GM19193 (cell line): ENCODE measurements at regions not wholly inside any gene's neighbourhood (a gene's known extent, or its start where the extent isn't known, plus 50 kb on each side); places are given as distances from the start of the nearest gene placed in this dataset.

Experiments used
- POLR2A ChIP-seq: IDR thresholded peaks from 4 replicates; pipeline ENCODE4 v1.6.1; 2011; ENCODE audit not compliant: insufficient read depth, insufficient read length; ENCODE audit errors: extremely low read depth

DNA sequence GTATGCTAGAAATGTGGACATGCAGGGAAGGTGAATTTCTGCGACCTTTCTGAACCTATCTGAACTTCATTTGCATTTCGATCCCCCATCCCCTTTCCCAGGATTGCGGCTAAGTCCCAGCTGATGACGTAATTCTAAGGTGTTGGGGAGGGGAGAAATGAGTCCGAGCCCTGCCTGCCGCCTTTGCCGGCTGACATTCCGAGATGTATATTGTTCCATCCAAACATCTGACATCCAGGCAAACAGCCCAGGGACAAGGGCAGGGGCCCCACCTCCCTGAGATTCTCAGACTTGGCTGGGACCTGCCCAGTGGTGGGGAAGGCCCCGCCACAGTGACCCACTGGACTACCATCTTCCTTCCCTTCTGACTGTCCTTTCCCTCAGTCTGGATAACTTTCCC is 494.6 kb downstream of the ENC1 start:
- no peak for TF ChIP-seq POLR2A

GRCh38 chr5:74143721-74144330 is 496.7 kb downstream of the ENC1 start:
- no peak for TF ChIP-seq POLR2A

DNA sequence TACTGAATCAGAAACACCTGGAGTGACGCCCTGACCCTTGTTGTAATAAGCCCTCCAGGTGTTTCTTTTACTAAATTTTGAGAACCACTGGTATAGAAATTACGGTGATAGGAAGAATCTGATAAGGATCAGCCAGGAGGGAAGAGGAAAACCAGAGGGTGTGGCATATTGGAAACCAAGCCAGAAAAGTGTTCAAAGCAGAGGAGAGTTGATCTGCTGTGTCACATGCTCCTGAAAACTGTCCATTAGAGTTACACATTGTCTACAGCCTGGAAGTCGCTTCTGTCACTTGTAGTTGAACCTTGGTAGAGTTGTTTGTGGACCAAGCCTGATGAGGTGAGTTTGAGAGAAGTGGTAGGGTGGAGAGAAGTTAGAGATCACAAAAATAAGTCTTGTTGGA is 497.4 kb downstream of the ENC1 start:
- TF ChIP-seq POLR2A, result no peak

- no peak for TF ChIP-seq POLR2A
Measured at GRCh38 chr5:74141053-74141452, 499.5 kb downstream of the ENC1 start.

- no peak for TF ChIP-seq POLR2A
Measured at GRCh38 chr5:74140409-74140808, 500.1 kb downstream of the ENC1 start.

GRCh38 chr5:74139589-74139988 is 500.9 kb downstream of the ENC1 start:
- TF ChIP-seq POLR2A, result no peak

DNA sequence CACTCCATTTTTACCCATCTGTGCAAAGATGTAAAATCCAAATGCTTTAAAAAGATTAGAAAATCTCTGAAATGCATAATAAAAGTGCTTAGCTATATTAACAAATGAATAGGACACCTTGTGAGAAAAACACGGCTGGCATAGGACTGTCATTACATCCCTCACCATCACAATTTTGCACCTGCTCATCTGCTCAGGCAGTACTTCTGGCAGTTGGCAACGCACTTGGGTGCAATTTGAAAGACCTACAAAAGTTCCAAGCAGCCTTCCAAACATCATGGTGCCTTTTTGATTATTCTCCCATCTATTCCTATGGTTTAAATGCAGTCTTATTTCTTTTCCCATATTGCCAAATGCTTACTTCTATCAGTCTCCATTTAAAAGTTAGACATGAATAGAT is 501.8 kb downstream of the ENC1 start:
- no peak for TF ChIP-seq POLR2A

DNA sequence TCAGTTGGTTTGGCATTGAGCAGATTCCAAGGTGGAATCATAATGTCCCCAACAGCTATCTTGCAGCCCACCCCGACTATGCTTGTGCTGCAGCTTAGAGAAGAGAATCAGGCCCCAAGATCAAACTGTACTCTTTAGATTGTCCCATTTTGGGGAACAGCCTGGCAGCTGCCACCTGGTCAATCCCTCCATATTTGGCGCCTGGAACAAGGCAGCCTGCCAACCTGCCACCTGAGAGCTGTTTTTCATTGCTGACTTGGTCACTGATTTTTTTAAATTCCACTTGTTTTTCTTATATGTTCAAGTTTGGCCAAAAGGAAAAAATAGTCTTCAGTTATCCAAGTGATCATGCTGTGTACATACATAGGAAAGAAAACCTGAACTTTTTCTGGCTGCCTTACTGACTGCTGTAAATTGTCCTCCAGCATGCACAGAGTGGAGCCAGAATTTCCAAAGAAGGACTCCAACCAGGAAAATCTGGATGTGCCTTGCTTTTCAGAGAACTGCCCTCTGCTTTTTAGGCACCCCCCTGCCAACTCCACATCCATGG is 504.2 kb downstream of the ENC1 start:
- no peak for TF ChIP-seq POLR2A

DNA sequence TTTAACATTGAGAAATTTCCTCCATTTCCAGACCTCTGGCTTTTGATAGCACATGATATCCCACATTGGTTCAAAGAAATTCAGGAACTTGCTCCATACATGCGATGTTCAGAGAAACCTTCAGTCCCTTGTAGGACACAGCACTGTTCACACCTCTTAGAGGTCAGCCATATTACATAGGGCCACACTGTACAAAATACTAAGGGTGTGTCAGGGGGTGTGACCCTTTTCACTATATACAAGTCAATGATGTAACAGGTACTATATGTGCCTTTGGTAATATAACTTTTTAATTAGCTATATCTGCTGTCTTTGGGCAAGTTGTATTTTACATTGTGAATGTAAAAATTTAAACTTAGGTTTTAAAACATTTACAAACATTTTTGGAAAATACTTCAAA is 505.5 kb downstream of the ENC1 start:
- no peak for TF ChIP-seq POLR2A

GRCh38 chr5:74132485-74132884 is 506.5 kb downstream of the ARHGEF28 start:
- no peak for TF ChIP-seq POLR2A

GRCh38 chr5:74131250-74131649 is 505.3 kb downstream of the ARHGEF28 start:
- no peak for TF ChIP-seq POLR2A

DNA sequence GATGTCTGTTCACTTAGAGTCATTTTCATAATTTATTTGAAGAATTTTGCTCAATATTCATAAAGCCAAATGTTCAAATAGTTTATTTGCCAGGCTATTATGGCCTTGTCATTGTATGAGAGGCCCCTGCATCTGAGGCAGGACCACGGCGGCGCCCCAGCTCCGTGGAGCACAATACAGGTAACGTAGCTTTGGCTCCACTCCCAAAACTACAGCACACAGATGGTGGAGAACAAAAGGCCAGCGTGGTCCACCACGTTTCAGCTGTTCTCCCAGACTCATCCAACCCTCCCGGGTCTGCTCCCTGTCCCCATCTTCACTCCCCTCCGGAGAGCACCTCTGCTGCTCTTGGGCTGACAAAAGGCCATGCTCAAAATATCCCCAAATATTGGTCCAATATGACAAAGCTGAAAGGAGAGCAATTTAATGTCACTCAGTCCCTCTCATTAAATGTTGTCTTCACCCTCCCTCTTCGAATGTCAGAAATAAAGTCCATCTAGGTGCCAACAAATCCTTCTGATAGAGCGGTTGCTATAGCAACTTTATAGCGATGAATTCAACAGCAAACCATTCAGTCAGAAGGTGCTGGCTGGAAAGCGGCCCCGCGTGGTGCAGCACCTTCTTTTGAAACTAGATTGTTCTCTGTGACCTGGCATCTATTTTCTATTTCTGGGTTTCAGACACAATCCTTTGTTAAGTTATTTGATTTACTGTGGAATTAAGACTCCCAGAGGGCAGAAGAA is 504.3 kb downstream of the ARHGEF28 start:
- TF ChIP-seq POLR2A, result no peak

DNA sequence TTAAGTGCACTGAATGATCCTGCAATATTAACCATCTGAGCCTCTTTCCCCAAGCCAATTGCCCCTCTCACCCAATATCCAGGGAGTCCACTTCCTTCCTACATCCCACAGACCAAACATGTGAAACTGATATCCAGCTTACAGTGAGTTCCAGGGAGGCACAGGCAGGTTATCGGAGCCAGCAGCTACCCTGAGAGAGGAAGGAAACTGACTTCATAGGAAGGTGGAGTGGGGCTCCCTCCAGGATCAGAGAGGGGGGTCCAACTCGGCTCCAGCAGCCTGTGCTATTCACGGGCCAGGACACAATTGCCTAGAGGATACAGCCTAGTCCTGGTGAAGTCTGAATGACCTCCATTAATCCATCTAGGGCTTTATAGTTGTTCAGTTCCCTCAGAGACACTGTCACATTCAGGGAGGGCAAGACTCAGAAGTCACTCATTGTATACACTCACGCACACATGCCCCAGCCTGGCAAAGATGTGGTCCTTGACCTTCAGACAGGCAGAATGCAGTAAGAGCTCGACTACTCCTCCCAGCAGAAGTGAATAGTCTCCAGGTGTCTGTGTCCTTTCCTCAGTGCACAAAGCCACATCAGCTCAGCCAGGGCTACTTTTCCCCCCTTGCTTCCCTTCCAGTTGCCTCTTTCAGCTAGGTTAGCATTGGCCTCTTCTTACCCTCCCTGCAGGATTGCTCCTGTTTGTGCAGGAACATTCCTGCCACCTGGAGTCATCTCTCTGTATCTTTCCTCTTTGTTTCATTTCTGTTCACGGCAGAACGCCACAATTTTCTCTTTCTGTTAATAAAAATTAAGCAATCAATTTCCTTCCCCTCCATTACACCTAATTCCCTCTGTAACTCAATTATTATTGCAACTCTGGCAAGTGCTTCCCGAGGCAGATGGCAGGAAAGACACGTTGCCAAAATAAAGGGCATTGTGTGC is 501.7 kb downstream of the ARHGEF28 start:
- no peak for TF ChIP-seq POLR2A

DNA sequence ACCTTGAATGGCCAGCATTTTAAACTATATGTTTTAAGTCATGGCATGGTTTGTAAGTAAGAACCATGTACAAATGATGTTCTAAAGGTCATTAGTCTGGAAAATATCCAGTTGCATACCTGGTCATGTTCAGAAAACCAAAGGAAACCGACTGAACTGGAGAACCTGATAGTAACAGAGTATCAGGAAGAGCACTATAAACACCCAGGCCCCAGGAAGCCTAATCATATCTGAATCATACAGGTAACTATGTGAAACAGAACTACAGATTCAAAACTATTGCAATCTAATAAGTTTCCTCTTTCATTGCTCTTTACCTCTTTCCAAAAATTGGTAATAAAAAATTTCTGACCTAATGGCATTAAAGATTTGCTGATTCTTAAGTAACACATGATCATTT is 500.3 kb downstream of the ARHGEF28 start:
- TF ChIP-seq POLR2A, result no peak

GRCh38 chr5:74124826-74125225 is 498.8 kb downstream of the ARHGEF28 start:
- TF ChIP-seq POLR2A, result no peak
